ENCODE measurements at regions not wholly inside any gene's neighbourhood (a gene's known extent, or its start where the extent isn't known, plus 50 kb on each side); places are given as distances from the start of the nearest gene placed in this dataset.

DNA sequence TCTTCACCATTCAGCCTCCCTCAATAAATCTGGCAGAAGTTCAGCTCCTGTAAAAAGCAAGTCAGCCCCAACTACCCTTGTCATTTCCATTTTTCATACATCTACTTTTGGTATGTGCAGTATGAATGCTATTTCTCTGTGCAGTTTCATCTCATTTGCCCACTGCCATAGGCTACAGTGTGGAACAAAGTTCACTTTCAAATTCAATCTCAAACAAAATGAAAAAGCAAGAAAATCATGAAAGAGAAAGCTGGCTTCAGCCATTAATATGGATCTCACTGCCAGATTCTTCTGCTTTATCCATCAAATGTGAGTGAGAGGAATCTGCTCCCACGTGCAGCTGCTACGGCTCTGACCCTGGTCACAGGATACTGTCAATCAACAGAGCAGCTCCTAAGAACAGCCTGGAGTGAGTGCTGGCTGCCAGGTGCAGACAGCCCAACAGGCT is 494.2 kb downstream of the ZNF608 start:
- FAIRE-seq: no peak

DNA sequence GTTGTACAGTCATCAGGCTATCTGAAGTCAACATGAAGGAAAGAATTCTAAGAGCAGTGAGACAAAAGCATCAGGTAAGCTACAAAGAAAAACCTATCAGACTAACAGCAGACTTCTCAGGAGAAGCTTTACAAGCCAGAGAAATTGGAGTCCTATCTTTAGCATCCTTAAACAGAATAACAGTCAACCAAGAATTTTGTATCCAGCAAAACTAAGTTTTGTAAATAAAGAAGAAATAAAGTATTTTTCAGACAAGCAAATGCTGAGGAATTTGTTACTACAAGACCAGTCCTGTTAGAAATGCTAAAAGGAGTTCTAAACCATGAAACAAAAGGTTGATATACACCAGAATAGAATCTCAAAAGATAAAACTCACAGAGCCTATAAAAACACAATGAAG is 501.2 kb downstream of the ZNF608 start:
- no peak for FAIRE-seq

DNA sequence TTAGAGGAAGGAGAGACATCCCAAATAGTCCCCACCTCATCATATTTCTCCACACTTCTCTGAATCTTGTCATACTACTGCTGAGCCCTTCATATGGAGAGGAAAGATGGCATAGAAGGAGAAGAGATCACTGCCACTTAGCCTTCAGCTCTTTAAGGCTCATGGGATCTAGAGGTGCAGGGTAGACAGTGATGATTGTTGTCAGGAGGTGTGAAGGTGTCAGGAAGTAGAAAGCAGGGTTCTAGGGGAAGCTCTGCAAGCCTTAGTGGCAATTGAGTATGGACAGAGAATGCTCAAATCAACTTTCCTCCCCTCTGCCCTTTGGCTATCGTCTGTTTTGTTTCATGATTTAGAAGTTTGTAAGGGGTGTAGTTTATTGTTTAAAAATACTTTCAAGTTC is 505.7 kb downstream of the ZNF608 start:
- no peak for FAIRE-seq

DNA sequence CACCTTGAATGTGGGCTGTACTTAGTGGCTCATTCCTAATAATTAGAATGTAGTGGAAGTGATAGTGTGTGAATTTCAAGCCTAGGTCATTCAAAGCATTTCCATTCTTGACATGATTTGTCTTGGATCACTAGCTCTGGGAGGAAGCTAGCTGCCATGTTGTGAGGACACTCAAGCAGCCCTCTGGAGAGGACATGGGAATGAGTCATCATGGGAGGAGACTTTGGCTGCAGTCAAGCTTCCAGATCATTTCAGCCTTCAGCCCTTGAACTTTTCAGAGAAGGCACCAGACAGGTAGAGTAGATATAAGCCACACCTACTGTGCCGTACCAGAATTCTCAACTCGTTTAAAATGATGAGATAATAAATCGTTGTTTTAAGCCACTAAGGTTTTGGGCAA is 506.9 kb downstream of the ZNF608 start:
- FAIRE-seq: no peak

DNA sequence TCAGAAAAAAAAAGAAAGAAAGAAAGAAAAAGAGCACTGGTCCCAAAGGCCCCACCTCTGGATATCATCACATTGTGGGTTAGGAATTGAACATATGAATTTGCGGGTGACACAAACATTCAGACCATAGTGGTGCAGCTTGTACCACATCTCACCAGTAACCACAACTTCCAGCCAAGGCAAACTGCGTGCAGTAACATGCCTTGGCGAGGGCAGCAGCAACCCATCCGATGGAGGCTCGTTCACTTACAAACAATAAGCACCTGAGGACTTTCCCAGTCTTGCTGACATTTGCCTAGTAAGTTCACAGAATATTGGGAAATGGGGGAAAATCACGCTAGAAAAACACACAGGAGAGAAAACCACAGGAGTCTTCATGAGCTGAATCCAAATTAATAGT is 508.1 kb downstream of the ZNF608 start:
- FAIRE-seq: no peak

DNA sequence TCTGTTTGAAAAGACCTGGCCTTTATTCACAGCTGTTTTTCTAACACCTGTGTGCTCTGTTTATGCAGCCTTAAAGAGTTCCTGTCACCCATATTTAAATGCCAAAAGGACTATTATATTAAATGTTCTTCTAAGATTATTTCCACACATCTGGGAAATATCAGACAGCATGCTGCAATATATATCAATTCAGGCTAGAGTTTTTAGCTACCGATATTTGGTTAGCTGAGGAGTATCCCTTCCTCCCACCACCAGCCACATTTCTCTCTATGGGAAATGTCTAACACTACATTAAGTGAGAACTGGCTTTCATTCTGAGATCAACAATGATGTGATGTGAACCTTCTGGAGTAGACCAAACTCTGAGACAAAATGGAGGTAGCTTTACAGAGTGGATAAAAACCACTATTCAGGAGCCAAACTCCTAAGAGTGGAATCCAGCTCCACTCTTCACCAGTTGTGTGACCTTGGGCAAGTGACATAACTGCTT is 509.2 kb downstream of the ZNF608 start:
- no peak for FAIRE-seq

DNA sequence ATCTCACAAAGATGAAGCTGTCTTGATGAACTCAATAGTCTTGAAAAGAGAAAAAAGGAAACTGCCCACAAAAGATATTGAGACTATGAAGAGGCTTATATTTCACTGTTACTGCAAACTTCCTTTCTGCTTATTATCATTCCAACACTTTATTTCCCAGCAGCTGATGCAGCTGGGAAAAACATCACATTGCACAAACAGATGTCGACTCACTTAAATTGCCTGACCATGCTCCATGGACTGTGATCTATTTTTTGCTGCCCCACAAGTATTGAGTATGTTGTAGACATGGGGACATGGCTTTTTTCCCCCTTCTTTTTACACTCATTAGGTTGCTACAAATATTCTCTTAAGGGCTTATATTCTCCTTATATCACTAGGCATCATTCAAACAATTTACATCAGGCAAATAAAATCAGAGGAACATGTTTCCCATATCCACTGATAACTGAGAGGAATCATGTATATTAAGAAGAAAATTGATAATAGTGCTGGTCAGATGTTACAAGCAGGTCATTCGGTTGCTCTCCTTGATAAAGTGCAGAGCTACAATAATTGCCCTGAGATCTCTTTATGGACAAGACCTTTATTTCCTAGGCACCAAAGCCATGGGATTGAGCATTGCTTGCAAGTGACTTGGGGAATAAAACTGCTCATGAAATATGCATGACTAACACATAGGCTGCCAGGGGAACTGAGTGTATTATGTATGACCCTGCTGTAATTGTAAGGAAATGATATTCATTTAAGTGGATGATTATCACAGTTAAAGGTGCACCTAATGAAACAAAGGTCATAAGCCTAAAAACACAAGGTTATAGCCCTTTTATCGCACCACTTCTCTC is 509.9 kb downstream of the ZNF608 start:
- FAIRE-seq: no peak

DNA sequence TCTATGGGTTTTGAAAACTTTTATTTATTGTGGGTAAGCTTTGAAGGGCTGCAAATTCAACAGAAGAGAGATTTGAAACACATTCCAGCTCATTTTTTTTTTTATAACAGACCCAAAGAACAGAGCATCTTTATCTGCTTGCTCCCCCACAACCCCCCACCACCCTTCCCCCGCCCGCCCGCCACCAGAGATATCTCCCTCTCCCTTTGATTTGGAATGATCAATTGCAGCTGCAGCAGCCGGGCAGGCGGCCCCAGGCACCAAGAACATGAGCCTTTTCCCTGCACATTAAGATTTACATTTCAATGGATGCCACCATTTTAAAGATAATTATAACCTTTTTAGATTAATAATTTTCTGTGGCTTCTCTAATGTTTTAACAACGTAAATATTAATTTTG is 510.9 kb downstream of the ZNF608 start:
- FAIRE-seq: no peak

DNA sequence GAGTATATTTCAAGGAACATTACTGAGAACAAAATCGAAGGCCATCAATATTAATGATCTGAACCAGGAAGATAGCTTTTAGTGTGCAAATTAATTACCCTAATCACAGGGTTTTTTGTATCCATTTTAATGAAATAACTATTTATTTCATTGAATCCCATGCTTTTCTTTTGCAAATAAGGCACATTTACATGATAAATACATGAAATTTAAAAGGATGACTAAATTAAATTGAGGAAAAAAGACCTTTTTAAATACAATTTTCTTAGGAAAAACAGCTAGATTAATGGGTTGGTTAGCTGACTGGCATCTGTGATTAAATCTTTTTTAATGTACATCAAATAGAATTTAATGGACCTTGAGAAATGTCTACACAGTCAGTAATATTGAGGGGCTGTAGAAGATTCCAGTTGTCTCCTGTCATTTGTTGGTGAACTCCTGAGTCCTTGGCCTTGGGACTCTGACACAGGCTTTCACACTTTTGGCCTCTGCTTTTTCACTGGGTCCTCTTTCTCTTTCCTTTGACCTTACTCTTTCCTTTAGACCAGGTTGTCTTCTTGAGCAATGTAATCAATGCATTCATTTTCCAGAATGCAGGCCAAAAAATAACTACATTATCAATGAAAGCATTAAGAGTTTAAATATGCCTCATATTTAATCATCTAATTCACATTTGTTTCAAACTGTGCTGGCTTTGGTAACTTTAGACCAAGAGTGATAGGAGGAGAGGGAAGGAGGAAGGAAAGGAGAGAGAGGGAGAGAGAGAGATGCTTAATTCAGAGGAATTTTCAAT is 511.5 kb downstream of the ZNF608 start:
- FAIRE-seq: no peak

DNA sequence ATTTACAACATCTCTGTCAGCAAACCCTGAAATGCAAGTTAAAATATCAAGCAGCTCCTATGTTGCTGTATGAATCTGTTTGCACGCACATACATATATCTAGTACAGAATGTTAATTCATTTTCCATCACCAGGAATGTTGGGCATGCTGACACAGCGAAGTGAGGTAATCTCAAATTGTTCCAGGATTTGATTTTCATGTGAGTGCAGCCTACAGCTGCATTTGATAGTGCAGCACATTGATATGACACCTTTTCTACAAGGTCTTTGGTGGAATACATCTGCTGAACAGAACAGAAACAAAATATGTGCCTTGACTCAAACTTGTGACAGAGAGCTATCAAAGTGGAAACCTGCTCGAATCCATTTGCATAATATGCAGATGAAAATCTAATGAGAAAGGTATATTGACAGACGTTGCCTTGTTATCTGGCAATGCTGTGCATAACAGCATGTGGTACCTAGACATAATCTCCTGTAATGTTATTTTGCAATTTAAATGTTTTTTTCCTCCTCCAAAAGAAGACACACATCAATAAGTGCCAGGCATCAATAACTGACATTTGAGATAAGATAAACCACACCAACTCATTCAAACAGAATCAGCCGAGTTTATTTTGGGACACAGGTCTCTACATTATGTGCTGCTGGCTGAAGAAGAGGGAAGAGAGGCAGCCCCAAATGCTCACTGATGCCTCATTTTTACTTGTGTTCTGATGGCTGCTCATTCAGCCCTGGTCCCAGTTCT is 512.2 kb downstream of the ZNF608 start:
- no peak for FAIRE-seq

DNA sequence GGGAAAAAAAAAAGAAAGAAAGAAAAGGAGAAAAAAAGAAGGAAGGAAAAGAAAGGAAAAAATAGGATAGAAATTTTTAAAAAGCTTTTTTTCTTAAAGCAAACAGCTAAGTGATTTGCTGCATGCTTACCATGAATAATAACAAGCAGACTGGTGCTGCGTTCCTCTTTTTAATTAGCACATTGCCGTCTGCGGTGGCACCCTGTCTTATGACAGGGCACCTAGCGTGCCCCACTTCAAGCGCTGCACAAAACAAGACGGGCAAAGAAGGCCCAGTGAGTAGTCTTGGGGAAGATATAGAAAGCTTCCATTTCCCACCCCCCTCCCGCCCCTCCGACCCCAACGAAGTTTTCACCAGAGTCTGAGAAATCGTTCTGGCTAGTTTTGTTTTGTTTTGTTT is 513.9 kb downstream of the ZNF608 start:
- FAIRE-seq: no peak

DNA sequence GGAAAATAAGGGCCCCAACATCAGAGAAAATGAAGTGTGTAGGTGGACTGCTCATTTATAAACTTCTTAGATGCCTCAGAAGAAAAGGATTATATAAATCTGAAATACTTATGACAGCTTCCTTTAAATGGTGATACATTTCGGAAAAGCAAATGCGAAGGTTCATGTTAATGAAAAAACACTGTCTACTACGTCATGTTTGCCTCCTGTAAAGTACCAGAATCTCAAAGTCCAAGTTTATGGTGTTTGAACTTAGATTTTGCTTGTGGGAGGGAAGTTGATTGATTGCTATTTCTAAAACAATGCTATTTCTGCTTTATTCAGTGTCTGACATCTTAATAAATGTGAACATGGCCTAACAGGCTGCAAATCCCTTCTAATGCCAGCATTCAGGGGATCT is 514.6 kb downstream of the ZNF608 start:
- no peak for FAIRE-seq

DNA sequence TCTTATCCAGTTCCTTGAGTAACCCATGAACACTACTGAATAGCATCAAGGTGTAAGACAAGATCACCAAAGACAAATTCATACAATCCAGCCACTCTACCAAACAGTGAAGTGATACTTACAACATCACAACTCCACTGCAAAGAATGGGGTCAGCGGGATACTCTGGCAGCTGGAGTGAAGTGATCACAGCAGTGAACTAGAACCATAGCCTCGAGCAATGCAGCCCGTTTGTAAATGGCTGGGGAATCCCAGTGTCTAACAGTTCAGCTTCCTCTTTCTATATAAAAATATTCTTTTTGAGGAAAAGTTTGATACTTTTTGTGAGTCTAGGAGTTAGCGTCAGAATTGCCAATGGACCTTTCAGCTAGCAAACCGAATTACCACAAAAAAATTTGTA is 515.2 kb downstream of the ZNF608 start:
- no peak for FAIRE-seq

DNA sequence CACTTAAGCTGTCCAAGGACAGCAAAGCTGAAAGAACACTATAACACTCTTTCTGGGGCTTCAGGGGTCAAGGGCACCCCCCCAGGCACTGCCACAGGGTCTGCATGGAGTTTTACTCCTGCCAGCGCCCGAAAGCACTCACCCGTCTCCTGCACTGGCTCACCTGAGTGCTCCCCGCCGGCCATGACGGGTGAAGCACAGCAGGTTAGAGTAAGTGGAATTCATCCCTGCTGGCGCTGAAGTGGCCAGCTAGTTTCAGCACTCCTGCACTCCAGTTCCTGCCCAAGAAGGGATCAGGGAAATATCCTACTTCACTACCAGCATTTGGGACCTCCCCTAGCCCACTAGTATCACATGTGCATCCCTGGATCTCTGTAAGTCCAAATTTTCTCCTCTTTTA is 516.0 kb downstream of the ZNF608 start:
- no peak for FAIRE-seq

DNA sequence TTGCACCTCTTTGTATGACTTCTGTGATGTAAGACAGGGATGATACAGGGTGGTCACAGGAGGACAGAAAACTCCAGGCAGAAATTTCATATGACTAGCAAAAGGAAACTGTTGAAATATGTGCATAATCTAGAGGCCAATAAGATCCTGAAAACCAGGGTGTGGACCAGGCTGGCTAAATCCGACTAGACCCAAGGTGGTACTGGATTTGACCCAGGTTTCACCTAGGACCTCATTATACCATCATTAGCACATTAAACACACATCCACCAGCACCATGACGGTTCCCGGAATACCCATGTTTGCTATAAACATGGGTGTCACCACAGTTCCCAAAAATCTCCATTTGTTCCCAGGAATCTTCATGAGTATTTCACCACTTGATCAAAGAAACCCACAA is 517.1 kb downstream of the ZNF608 start:
- no peak for FAIRE-seq

DNA sequence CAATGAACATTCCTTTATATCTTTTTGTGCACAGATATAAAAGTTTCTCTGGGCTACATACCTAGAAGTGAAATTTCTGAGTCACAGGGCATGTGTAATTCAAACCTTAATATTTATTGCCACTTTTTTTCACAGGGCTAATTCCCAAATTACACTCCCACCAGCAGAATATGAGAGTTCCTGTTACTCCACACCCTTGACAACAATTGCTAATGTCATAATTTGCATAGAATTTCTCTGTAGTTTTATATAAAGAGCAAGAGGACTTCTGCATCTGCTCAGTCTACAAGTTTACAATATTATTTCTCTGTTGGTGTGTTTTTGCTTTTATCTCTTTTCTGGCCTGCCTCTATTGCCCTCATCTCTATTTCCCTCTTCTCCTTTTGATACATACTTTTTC is 518.5 kb downstream of the ZNF608 start:
- no peak for FAIRE-seq

DNA sequence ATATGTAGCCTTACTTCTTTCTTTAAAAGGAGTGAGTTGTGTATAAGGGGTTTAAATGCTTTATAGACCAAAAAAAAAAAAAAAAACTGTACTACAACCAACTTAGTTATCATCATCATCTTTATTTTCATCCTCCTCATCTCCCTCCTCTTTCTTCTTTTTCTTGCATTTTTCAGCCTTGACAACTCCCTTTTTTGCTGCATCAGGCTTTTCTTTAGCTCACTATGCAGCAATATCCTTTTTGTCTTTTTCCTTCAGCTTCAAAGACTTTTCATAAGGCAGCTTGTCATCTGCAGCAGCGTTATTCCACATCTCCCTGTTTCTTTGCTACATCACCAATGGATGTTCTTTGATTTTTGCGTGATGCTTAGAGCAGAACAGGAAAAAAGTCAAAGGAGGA is 526.0 kb downstream of the ZNF608 start:
- no peak for FAIRE-seq

DNA sequence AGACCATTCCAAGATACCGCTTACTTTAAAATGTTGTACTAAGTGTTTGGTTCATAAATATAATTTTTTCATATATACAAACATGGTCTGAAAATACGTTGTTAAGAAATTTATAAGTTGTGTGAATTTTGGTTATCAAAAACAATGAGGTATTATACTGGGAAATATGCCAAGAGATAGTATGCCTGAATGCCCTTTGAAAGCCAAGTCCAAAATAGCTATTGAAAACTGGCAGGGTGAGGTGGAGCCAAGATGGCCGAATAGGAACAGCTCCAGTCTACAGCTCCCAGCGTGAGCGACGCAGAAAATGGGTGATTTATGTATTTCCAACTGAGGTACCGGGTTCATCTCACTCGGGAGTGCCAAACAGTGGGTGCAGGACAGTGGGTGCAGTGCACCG is 533.5 kb downstream of the ZNF608 start:
- FAIRE-seq: no peak

DNA sequence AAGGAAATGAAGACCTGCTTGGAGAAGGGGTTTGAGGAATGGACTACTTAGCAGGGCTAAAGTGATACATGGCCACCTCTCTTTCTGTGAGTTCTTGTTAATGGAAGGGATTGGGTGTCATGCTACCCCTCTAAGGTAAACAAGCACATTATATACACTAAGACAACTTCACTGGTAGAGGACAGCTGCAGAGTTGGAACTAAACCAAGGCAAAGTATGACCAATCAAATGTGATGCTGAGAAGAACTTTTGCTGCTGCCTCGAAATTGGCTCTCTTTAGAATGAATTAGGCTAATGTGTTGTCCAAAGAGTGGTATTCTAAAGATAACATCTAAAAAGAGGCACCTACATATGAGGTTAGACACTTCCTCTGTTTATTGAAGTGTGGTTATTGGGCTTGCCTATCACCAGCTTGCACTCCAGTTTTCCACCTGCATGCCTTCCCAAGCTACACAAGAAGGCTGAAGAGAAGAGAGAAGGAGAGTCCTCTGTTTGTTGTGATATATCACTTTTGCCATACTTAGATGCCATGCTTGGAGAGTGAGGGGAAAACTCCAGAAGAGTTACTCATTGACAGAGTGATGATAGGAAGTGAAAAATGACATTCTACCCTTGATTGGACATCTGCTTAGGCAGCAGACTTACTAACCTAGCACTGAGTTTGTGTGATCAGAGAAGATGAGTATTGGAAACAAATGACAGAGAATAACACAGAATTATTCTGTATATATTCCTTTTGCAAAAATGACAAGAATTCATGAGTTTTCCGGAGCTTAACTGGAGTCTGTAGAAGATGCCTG is 536.1 kb downstream of the ZNF608 start:
- no peak for FAIRE-seq

DNA sequence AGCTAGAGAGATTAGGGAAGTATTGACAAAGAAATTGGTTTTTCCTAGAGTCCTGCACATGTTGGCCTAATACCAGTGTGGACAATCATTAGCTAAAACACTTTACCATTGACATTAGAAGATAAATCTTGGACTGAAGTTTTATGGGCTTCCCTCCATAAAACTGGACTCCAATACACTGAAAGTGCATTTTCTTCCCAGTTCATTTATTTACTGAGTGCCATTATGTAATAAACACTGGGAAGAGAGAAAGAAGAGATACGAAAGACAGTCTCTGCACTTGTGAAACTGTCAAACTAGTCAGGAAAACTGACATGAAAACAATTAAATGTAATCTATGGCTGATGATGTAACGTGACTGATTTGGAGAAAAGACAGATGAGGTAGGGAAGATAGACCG is 539.3 kb downstream of the ZNF608 start:
- FAIRE-seq: no peak

DNA sequence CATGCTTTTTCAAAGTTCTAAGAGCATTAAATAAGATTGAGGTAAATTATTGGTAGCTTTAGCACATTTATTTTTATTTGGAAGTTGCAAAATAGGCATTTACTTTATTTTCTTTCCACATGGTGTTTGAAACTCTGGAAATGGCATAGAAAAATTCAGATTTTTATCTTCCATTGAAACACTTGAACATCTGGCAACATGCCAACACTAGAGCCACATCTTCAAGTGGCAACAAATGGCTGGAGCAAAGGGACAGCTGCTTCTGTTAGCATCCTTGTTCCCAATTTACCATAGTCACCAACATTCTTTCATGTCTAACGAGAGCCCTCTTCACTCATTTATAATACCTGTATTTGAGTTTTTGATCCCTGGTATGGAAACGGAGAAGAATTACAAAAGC is 539.9 kb downstream of the ZNF608 start:
- no peak for FAIRE-seq

DNA sequence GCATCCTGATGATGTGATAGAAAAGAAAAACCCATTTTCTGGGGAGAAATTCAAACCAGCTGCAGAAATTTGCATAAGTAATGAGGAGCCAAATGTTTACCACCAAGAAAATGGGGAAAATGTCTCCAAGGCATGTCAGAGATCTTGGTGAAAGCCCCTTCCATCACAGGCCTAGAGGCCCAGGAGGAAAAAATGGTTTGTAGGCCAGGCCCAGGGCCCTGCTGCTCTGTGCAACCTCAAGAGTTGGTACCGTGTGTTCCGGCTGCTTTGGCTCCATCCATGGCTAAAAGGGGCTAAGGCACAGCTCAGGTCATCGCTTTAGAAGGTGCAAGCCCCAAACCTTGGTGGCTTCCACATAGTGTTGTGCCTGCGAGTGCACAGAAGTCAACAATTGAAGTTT is 543.1 kb downstream of the ZNF608 start:
- FAIRE-seq: no peak

DNA sequence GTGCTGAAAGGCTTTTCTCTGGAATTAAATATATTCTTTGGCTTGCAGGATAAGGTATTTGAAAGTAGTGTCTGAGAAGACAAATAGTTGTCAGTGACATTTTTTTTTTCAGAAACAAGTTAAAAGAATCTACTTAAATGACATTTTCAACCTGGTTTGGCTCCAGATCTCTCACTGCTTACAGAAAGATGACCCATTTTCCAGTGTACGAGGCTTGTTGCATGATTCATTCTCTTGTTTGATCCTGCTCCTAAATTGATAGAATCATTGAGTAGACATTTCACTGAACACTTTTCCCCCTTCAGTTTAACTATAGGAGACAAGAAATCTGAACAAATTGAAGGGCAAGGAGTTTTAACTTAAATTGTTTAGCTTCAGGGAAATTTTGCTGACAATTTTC is 546.1 kb downstream of the ZNF608 start:
- no peak for FAIRE-seq

Data from G401.6 (cell line).